Activated CD4-positive, alpha-beta memory T cell treated with anti-CD3 and anti-CD28 coated beads, Interleukin-2, amount 10 ng/mL, durations not matched to agents 7 days and 5 days (primary cell): ENCODE measurements at regions not wholly inside any gene's neighbourhood (a gene's known extent, or its start where the extent isn't known, plus 50 kb on each side); places are given as distances from the start of the nearest gene placed in this dataset.

ENCODE experiments used
- CTCF ChIA-PET: fragments of 350-600 bp; sonication (Branson Sonifier 250); formaldehyde crosslinking; loops from one replicate; lab custom pipeline; 2021; ENCODE audit warnings: antibody characterized with exemption, inconsistent platforms; lab: Charles Lee
- POLR2A ChIA-PET: fragments of 350-600 bp; sonication (Branson Sonifier 250); formaldehyde crosslinking; loops from one replicate; lab custom pipeline; 2021; ENCODE audit warnings: antibody characterized with exemption; lab: Charles Lee
- DNase-seq: peaks from one replicate; pipeline ENCODE4 v3.0.0-alpha.2; 2020
- H3K27ac Mint-ChIP-seq: one replicate; pipeline ENCODE4 v1.8.0; 2021; ENCODE audit warnings: mild to moderate bottlenecking, mixed read lengths
- H3K27me3 Mint-ChIP-seq: one replicate; pipeline ENCODE4 v1.8.0; 2021; ENCODE audit warnings: mixed read lengths
- H3K36me3 Mint-ChIP-seq: one replicate; pipeline ENCODE4 v1.8.0; 2021; ENCODE audit warnings: low read depth, mixed read lengths
- H3K4me1 Mint-ChIP-seq: one replicate; pipeline ENCODE4 v1.8.0; 2021; ENCODE audit warnings: mixed read lengths
- H3K4me3 Mint-ChIP-seq: one replicate; pipeline ENCODE4 v1.8.0; 2021; ENCODE audit warnings: mild to moderate bottlenecking, mixed read lengths
- H3K9me3 Mint-ChIP-seq: one replicate; pipeline ENCODE4 v1.8.0; 2021; ENCODE audit warnings: mixed read lengths

DNA sequence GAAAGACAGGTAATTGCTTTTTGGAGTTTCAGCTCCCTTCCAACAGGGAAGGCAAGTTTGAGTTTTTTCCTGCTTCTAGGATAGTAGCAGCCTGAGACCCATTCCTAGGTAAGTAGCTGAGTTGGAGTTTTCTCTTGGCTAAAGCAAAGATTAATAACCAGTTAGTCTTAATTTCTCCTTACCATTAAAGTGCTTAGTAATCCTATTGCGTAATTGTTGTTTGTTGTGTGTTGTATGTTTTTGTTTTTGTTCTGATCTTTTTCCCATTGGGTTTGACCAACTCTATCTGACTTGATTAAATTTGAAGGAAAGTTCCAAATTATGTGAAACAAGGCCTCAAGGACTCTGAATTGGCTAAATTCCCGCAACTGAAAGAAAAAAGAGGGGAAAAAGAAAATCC, 83.5 kb downstream of the TBX22 start:
- H3K4me1 Mint-ChIP-seq, result no peaks in the 10 kb centered on the region
- no peak overlapping the region for H3K4me3 Mint-ChIP-seq
- H3K27ac Mint-ChIP-seq, result no peak overlapping the region
- no peaks in the 10 kb centered on the region for H3K36me3 Mint-ChIP-seq
- POLR2A ChIA-PET, result no interaction called here
- CTCF ChIA-PET, result no interaction called here
- DNase-seq, result no peak
- no peaks in the 10 kb centered on the region for H3K9me3 Mint-ChIP-seq
- H3K27me3 Mint-ChIP-seq, result no peaks in the 10 kb centered on the region

DNA sequence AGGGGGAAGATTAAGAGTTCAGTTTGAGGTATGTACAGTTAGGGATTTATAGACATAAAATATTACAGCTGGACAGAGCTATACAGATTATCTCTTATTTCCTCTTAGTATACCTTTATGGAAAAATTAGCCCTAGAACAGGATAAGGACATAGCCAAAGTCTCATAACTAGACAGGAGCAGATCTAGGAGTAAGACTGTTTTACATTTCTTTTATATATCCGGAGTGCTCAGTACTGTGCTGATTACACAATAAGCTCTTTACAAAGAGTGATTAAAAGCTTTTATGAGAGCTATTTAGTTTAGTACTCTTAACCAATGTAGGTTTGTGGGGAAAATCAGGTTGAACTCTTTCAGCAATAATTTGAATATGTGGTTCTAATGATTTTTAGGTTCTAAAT, 105.8 kb downstream of the TBX22 start:
- no peak overlapping the region for H3K4me3 Mint-ChIP-seq
- no peaks in the 10 kb centered on the region for H3K36me3 Mint-ChIP-seq
- ChIA-PET CTCF (no interaction called here), POLR2A (no interaction called here)
- no peak overlapping the region for H3K27ac Mint-ChIP-seq
- H3K9me3 Mint-ChIP-seq, result no peaks in the 10 kb centered on the region
- H3K4me1 Mint-ChIP-seq, result no peaks in the 10 kb centered on the region
- no peaks in the 10 kb centered on the region for H3K27me3 Mint-ChIP-seq
- DNase-seq, result no peak

DNA sequence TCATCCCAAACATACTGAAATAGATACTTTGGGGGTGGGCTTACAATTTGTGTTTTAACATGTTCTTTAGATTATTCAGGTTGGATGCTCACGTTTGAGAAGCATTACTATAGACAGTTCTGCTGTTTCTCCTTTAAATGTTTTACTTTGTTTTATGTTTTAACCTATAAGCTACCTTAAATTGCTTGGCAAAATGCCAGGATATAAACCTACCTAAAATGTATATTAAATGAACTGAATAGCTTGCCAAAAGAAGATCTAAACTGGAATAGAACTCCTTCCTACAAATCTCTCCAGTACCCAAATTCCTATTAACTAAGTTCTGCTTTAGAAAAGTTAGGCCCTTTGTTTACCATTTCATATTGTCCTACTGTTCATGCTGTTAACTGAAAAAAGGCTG, 124.4 kb downstream of the TBX22 start:
- Mint-ChIP-seq H3K27me3 (no peaks in the 10 kb centered on the region), H3K9me3 (no peaks in the 10 kb centered on the region), H3K4me1 (no peaks in the 10 kb centered on the region), H3K27ac (no peak overlapping the region), H3K36me3 (no peaks in the 10 kb centered on the region), H3K4me3 (no peak overlapping the region)
- DNase-seq, result no peak
- ChIA-PET CTCF (no interaction called here), POLR2A (no interaction called here)

DNA sequence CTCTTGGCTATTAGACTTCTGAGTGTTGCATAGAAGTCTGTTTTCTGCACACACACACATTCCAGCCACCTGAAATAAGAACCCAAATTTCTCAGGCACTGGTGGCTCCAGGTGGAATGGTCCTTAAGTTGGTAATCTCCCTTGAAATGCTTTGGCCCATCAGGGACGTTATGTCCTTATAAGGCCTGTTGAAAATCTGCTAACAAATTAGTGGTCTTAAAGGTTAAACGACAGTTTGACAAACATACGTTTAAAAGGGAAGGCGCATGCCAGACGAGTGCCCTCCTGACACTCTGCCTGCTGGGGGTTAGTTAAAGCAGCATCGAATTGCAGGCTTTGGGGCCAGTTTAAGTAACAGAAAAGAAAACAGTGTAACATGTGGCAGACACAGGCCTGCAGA, 125.0 kb downstream of the TBX22 start:
- no peak for DNase-seq
- POLR2A ChIA-PET, result no interaction called here
- Mint-ChIP-seq H3K36me3 (no peaks in the 10 kb centered on the region), H3K4me1 (no peaks in the 10 kb centered on the region), H3K4me3 (no peak overlapping the region), H3K9me3 (no peaks in the 10 kb centered on the region), H3K27me3 (no peaks in the 10 kb centered on the region), H3K27ac (no peak overlapping the region)
- CTCF ChIA-PET, result no interaction called here

DNA sequence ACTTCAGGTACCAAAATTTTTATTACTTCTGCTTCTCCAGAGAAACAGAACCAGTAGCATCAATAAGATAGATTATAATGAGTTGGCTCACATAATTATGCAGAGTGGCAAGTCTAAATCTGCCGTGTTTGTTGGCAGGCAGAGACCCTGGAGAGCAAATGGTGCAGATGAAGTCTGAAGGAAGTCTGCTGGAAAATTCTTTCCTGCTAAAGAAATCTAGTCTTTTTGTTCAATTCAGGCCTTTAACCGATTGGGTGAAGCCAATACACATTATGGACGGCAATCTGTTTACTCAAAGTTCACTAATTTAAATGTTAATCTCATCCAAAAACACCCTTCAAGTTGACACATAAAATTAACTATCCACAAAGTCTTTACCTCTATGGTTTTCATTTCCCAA, 156.0 kb downstream of the TBX22 start:
- no peaks in the 10 kb centered on the region for H3K4me1 Mint-ChIP-seq
- CTCF ChIA-PET, result no interaction called here
- H3K9me3 Mint-ChIP-seq, result no peaks in the 10 kb centered on the region
- DNase-seq, result no peak
- no peak overlapping the region for H3K4me3 Mint-ChIP-seq
- POLR2A ChIA-PET, result no interaction called here
- H3K27ac Mint-ChIP-seq, result no peak overlapping the region
- H3K36me3 Mint-ChIP-seq, result no peaks in the 10 kb centered on the region
- H3K27me3 Mint-ChIP-seq, result no peaks in the 10 kb centered on the region

DNA sequence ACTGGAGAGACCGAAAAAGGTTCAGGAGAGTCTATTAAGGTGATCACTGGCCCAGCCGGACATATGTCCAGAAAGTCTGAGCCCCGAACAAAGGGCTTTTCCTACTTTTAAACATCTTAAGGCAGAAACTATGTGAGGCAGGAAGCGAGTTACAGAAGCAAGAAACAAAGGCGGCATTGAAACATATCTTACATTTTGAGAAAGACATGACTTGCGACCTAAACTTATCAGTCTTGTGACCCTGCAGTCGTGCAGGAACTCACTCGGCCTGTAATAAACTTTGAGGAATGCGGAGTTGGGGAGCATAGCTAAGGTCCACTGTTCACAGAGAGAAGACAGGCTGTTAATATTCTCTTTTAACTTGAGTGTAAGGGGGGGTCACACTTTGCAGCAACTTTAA, 158.7 kb downstream of the TBX22 start:
- no peak overlapping the region for H3K27ac Mint-ChIP-seq
- H3K4me1 Mint-ChIP-seq, result no peaks in the 10 kb centered on the region
- ChIA-PET CTCF (no interaction called here), POLR2A (no interaction called here)
- H3K9me3 Mint-ChIP-seq, result no peaks in the 10 kb centered on the region
- no peak overlapping the region for H3K4me3 Mint-ChIP-seq
- no peaks in the 10 kb centered on the region for H3K36me3 Mint-ChIP-seq
- no peaks in the 10 kb centered on the region for H3K27me3 Mint-ChIP-seq
- DNase-seq, result no peak

DNA sequence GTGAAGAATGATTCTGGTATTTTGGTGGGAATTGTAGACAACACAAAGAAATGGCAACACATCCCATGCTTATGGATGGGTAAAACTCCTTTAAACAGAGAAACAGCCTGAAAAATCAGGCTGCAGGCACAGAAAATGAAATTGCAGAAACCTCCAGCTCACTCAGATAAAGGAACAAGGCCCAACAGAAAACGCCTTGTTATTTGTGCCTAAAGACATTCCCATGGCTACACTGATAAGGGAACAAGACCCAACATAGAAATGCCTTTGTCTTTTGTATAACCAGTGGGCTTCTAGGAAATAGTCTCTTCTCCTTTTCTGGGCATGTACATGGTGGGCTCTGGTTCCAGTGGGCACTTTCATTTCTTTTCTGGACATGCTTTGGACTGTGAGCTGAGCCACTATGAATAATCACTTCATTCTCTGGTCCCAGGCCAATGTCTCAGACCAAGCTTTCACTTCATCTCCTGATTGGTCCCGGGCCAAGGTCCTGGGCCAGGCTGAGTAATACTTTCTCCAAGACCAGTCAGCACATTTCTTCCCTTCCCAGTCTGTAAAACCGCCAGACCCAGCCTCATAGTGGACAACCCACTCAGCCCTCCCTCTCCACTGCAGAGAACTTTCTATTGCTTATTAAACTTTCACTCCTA, 160.5 kb downstream of the TBX22 start:
- CTCF ChIA-PET, result no interaction called here
- Mint-ChIP-seq H3K36me3 (no peaks in the 10 kb centered on the region), H3K27ac (no peak overlapping the region), H3K9me3 (no peaks in the 10 kb centered on the region), H3K4me1 (no peaks in the 10 kb centered on the region), H3K4me3 (no peak overlapping the region), H3K27me3 (no peaks in the 10 kb centered on the region)
- POLR2A ChIA-PET, result no interaction called here
- no peak for DNase-seq

DNA sequence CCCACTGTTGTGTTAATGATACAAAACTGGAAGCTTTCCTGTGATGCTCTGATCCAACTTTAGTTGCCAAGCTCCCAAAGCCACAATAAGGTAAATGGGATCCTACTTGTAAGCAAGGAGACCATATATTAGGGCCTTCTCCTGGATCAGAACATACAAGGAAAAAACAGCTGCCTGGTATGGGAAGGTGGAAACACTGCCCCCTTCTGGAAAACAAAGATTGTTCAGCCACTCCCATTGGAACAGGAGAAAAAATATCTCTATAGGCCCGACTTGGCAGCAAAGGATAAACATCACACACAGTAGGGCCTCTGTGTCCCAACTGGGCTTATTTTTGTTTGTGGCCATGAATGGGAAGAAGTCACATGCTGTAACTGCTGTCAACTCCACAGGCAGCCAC, 166.5 kb downstream of the TBX22 start:
- no peak for DNase-seq
- POLR2A ChIA-PET, result no interaction called here
- Mint-ChIP-seq H3K9me3 (no peaks in the 10 kb centered on the region), H3K27me3 (no peaks in the 10 kb centered on the region), H3K36me3 (no peaks in the 10 kb centered on the region), H3K4me3 (no peak overlapping the region), H3K4me1 (no peaks in the 10 kb centered on the region), H3K27ac (no peak overlapping the region)
- CTCF ChIA-PET, result no interaction called here

DNA sequence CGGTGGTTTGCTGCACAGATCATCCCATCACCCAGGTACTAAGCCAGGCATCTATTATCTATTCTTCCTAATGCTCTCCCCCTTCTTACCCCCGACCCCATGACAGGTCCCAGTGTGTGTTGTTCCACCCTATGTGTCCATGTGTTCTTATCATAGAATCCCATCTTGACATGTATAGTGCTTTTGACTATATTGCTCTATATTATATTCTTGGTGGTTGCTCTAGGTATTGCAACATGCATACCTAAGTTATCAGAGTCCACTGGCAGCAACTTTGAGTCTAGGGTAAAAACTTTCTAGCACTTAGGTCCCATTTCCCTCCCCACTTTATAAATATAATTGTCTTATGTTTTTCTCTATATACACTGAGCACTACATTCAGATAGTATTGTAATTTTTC, 170.3 kb downstream of the TBX22 start:
- no peaks in the 10 kb centered on the region for H3K27me3 Mint-ChIP-seq
- ChIA-PET POLR2A (no interaction called here), CTCF (no interaction called here)
- H3K4me3 Mint-ChIP-seq, result no peak overlapping the region
- H3K27ac Mint-ChIP-seq, result no peak overlapping the region
- no peak for DNase-seq
- H3K4me1 Mint-ChIP-seq, result no peaks in the 10 kb centered on the region
- no peaks in the 10 kb centered on the region for H3K9me3 Mint-ChIP-seq
- H3K36me3 Mint-ChIP-seq, result no peaks in the 10 kb centered on the region

DNA sequence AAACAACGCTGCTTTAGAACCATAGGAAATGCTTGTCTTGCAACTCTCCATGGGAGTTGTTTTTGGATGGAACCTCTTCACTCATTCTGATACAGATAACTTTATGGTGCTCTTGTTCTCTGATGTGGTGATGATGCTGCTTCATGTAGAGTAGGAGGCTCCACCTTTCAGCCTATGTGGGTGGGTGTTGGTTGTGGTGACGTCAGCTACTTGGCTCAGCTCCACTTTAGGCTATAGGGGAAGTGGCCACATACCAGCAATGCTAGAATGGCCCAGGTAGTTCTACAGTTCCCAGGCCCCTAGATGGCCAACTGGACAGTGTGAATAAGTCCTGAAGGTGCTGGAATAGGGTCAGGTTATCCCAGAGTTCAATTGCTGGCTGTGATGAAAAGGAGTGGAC, 192.1 kb downstream of the TBX22 start:
- no peaks in the 10 kb centered on the region for H3K9me3 Mint-ChIP-seq
- H3K36me3 Mint-ChIP-seq, result no peaks in the 10 kb centered on the region
- H3K4me3 Mint-ChIP-seq, result no peak overlapping the region
- H3K27ac Mint-ChIP-seq, result no peak overlapping the region
- ChIA-PET CTCF (no interaction called here), POLR2A (no interaction called here)
- H3K4me1 Mint-ChIP-seq, result no peaks in the 10 kb centered on the region
- DNase-seq, result no peak
- H3K27me3 Mint-ChIP-seq, result no peaks in the 10 kb centered on the region

DNA sequence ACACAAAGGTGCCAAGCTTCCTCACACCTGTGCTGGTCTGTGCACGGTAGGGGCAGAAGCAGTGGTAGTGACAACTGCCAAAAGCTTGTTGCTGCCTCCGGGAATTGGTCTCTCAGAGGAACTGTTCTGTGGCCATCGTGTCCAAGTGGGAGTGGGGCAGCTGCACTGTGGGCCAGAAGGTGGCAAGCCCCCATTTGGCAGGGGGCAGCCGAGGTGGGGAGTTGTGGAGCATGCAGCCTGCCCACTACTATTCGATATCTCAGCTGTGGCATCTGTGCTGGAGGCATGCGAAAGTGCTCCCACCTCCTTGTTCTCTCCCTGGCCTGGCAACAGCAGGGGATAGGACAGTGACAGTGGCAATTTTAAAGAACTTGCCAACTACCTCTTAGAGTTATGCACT, 192.8 kb downstream of the TBX22 start:
- H3K4me3 Mint-ChIP-seq, result no peak overlapping the region
- no peaks in the 10 kb centered on the region for H3K36me3 Mint-ChIP-seq
- no peak for DNase-seq
- no peaks in the 10 kb centered on the region for H3K27me3 Mint-ChIP-seq
- CTCF ChIA-PET, result no interaction called here
- no peak overlapping the region for H3K27ac Mint-ChIP-seq
- no peaks in the 10 kb centered on the region for H3K4me1 Mint-ChIP-seq
- no peaks in the 10 kb centered on the region for H3K9me3 Mint-ChIP-seq
- POLR2A ChIA-PET, result no interaction called here

DNA sequence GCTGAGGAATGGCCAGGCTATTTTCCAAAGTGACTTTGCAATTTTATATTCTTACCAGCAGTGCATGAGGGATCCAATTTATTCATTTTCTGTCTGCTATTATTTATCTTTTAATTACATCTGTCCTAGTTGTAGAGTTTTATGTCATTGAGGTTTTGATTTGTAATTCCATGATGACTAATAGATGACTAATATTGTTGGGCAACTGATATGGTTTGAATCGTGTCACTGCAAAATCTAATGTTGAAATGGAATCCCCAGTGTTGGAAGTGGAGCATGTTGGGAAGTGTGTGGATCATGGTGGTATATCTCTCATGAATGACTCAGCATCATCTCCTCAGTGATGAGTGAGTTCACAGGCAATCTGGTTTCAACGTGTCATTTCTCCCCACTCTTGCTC, 201.5 kb downstream of the TBX22 start:
- Mint-ChIP-seq H3K36me3 (no peaks in the 10 kb centered on the region), H3K9me3 (peaks cover 4% of the 10 kb centered on the region), H3K27ac (no peak overlapping the region), H3K4me3 (no peak overlapping the region), H3K27me3 (no peaks in the 10 kb centered on the region), H3K4me1 (no peaks in the 10 kb centered on the region)
- ChIA-PET CTCF (no interaction called here), POLR2A (no interaction called here)
- DNase-seq, result no peak

DNA sequence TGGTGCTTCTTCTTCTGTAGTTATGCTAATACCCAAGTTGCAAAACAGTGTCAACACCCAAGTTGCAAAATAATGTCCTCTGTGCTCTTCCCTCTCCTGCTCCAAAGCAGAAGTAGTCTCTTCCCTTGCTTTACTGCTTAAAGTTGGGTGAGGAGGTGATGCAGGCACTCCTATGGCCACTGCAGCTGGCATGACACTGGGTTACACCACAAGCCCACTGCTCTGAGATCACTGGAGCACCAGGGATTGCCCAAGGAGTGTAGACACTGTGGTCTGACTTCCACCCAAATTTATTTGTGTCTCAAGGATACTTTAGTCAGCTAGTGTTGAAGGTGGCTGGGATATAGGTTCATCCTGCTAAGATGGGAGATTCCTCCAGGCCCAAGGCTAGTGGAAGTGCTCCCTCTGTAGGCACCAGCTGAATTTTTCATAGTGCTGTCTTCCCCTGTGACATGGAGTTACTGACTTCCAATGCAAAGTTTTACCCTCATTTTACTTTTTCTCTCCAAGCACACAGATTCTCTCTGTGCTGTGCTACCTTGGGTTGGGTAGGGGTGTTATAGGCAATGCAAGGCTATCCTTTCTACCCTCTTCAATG, 196.2 kb upstream of the TENT5D start:
- Mint-ChIP-seq H3K9me3 (no peaks in the 10 kb centered on the region), H3K4me3 (no peak overlapping the region), H3K27me3 (no peaks in the 10 kb centered on the region), H3K27ac (no peak overlapping the region), H3K4me1 (no peaks in the 10 kb centered on the region), H3K36me3 (no peaks in the 10 kb centered on the region)
- POLR2A ChIA-PET, result no interaction called here
- CTCF ChIA-PET, result no interaction called here
- no peak for DNase-seq

DNA sequence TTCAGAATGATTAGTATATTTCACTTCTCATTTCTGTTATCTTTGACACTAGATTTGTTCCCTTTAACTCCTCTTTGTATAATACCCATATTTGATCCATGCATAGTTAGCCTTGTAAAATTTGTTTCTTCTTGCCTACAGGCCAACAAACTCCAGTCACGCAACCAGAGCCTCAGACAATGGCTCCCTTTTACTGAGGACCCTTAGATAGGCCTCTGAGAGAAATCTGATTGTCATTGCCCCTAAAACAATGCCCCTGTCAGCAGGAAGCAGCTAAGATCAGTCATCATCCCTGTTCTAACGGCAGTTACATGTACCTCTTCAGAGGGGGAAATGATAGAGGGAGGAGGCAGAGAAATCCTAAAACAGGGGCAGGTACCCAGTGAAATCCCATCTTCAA, 190.6 kb upstream of the TENT5D start:
- no peaks in the 10 kb centered on the region for H3K4me1 Mint-ChIP-seq
- no peaks in the 10 kb centered on the region for H3K36me3 Mint-ChIP-seq
- no peaks in the 10 kb centered on the region for H3K9me3 Mint-ChIP-seq
- no peak overlapping the region for H3K27ac Mint-ChIP-seq
- POLR2A ChIA-PET, result no interaction called here
- CTCF ChIA-PET, result no interaction called here
- no peak overlapping the region for H3K4me3 Mint-ChIP-seq
- no peak for DNase-seq
- no peaks in the 10 kb centered on the region for H3K27me3 Mint-ChIP-seq
